ENCODE measurements at regions not wholly inside any gene's neighbourhood (a gene's known extent, or its start where the extent isn't known, plus 50 kb on each side); places are given as distances from the start of the nearest gene placed in this dataset.

DNA sequence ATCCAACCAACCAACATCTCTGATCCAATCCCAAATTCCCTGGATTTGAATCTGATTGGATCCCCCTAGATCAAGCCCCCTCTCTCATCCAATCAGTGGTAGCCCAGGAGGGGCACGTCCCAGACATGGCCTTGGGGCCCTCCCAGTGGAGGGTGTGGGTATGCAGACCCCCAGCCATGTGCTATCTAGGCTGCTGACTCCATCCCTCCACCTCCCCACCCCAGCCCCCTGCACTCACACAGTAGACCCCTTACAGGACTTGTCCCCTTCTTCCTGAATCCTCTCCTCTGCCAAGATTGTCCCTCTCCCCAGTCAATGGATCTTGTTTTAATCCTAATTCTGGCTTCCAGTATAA lies 153.4 kb downstream of the OAT start:
- DNase-seq (ENCODE audit: low read depth): no peak
- H3K4me3 ChIP-seq (ENCODE audit: low read length): no peak overlapping the region
- TF ChIP-seq, protein P1, sequence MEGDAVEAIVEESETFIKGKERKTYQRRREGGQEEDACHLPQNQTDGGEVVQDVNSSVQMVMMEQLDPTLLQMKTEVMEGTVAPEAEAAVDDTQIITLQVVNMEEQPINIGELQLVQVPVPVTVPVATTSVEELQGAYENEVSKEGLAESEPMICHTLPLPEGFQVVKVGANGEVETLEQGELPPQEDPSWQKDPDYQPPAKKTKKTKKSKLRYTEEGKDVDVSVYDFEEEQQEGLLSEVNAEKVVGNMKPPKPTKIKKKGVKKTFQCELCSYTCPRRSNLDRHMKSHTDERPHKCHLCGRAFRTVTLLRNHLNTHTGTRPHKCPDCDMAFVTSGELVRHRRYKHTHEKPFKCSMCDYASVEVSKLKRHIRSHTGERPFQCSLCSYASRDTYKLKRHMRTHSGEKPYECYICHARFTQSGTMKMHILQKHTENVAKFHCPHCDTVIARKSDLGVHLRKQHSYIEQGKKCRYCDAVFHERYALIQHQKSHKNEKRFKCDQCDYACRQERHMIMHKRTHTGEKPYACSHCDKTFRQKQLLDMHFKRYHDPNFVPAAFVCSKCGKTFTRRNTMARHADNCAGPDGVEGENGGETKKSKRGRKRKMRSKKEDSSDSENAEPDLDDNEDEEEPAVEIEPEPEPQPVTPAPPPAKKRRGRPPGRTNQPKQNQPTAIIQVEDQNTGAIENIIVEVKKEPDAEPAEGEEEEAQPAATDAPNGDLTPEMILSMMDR (IDR thresholded peaks at IDR 0.05; ENCODE audit: insufficient read depth, low read depth, low read length, missing control alignments): no peak

GRCh38 chr10:124264711-124265390 lies 153.9 kb downstream of the OAT start:
- DNase-seq (ENCODE audit: low read depth): no peak
- no peak overlapping the region for H3K4me3 ChIP-seq (ENCODE audit: low read length)
- TF ChIP-seq, protein P1 (IDR thresholded peaks at IDR 0.05; ENCODE audit: insufficient read depth, low read depth, low read length, missing control alignments): no peak

- TF ChIP-seq, protein P1 (IDR thresholded peaks at IDR 0.05; ENCODE audit: insufficient read depth, low read depth, low read length, missing control alignments): no peak
- no peak overlapping the region for H3K4me3 ChIP-seq (ENCODE audit: low read length)
- DNase-seq (ENCODE audit: low read depth): no peak
Observed at GRCh38 chr10:124264271-124264670, 154.5 kb downstream of the OAT start.

DNA sequence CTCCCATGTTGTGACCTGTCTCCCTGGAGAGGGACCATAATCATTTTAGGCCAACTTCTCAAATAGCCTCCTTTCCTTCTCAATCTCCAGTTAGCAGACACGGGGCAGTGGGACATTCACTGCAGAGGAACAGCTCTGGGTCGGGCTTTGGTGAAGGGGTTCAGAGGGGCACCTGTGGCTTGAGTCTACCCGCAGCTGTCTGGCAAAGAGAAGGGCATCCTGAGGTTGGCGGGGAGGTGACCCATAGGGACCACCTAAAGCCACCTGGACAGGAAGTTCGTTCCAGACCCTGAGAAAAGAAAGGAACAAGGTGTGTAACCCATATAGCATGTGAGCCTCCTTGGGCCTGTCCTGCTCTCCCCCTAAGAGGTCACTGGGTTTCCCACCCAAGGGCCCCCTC lies 155.0 kb downstream of the OAT start:
- TF ChIP-seq, protein P1 (IDR thresholded peaks at IDR 0.05; ENCODE audit: insufficient read depth, low read depth, low read length, missing control alignments): no peak
- no peak overlapping the region for H3K4me3 ChIP-seq (ENCODE audit: low read length)
- no peak for DNase-seq (ENCODE audit: low read depth)

GRCh38 chr10:124262971-124263370 lies 155.8 kb downstream of the OAT start:
- DNase-seq (ENCODE audit: low read depth): no peak
- TF ChIP-seq, protein P1 (IDR thresholded peaks at IDR 0.05; ENCODE audit: insufficient read depth, low read depth, low read length, missing control alignments): no peak
- no peak overlapping the region for H3K4me3 ChIP-seq (ENCODE audit: low read length)

DNA sequence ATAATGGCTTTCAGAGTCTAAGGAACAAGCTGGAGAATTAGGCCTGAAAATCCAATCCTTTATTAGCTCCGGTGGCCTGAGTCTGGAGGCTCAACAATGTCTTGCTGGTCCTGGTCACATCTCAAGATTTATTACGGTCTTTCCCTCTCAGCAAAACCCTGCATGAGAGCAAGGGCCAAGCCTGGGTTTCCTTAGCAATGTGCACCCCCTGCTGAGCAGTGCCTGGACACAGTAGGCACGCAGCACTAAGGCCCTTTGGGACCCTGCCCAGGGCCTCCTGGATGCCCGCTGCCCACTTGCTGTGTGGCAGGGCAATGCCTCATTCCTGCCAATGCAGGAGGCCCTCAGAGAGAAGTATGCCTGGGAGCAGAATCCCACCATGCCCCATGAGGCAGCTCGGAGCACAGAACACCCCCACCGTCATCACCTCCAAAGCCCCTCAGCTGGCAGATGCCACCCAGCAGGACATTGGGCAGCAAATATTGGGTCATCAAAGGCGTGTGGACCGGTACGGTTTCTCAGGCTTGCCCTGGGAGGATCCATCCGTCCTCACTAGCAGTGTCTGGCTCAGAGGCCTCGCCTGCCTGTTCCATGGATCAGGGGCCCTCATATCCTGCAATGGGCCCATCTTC lies 156.4 kb downstream of the OAT start:
- DNase-seq (ENCODE audit: low read depth): no peak
- TF ChIP-seq, protein P1 (IDR thresholded peaks at IDR 0.05; ENCODE audit: insufficient read depth, low read depth, low read length, missing control alignments): no peak
- no peak overlapping the region for H3K4me3 ChIP-seq (ENCODE audit: low read length)
